ENCODE measurements at regions not wholly inside any gene's neighbourhood (a gene's known extent, or its start where the extent isn't known, plus 50 kb on each side); places are given as distances from the start of the nearest gene placed in this dataset.

DNA sequence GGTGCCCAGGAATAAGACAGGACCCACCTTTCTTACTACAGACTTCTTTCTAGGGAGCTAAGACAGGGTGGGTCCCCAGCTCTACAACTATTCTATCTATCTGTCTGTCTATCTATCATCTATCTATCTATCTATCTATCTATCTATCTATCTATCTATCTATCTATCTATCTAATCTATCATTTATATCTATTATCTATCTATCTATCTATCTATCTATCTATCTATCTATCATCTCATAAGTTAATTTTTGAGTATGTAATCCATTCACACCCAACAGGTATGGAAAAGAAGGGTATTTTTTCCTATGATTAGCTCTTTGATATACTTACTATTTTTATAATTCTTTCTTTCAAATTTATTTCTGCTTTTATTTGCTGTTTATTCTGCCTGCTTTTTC, 55.9 kb downstream of the BAMBI start:
- Histone ChIP-seq H3K9me3 (ENCODE audit: control insufficient read depth in 2 of 2, low read length in 2 of 2) (peaks cover 3 to 4% of the 10 kb centered on the region in 2 donors), H3K9ac (ENCODE audit: low read length in 2 of 2) (no peak overlapping the region), H3K27ac (ENCODE audit: low read length) (no peak overlapping the region), H3K4me1 (ENCODE audit: control insufficient read depth, insufficient read depth, low read length) (no peaks in the 10 kb centered on the region), H3K27me3 (ENCODE audit: control insufficient read depth in 1 of 2, insufficient read depth in 2 of 2, low read length in 2 of 2) (no peaks in the 10 kb centered on the region), H3K4me3 (ENCODE audit: low read length in 2 of 2) (no peak overlapping the region), H3K36me3 (ENCODE audit: control insufficient read depth in 2 of 2, insufficient read depth in 2 of 2, low read length in 2 of 2) (no peaks in the 10 kb centered on the region)

DNA sequence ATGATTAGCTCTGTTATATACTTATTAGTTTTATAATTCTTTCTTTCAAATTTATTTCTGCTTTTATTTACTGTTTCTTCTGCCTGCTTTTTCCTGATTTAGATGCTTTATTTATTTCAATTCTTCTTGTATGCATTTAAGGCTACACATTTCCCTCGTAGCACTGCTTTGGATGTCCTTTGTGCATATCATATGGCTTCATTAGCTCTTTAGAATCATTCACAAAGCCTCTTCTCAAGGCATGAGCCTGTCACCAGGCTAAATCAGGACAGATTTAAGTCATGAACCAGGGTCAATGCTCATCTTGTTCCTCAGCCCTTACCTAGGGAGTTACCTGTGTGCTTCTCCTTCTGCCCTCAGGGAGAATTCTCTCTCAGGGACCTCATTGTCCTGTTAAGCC, 56.3 kb downstream of the BAMBI start:
- H3K4me3 ChIP-seq (ENCODE audit: low read length in 2 of 2) = no peak overlapping the region
- peaks cover 3 to 4% of the 10 kb centered on the region in 2 donors for H3K9me3 ChIP-seq (ENCODE audit: control insufficient read depth in 2 of 2, low read length in 2 of 2)
- H3K9ac ChIP-seq (ENCODE audit: low read length in 2 of 2) = no peak overlapping the region
- no peak overlapping the region for H3K27ac ChIP-seq (ENCODE audit: low read length)
- no peaks in the 10 kb centered on the region for H3K27me3 ChIP-seq (ENCODE audit: control insufficient read depth in 1 of 2, insufficient read depth in 2 of 2, low read length in 2 of 2)
- H3K4me1 ChIP-seq (ENCODE audit: control insufficient read depth, insufficient read depth, low read length) = no peaks in the 10 kb centered on the region
- no peaks in the 10 kb centered on the region for H3K36me3 ChIP-seq (ENCODE audit: control insufficient read depth in 2 of 2, insufficient read depth in 2 of 2, low read length in 2 of 2)

DNA sequence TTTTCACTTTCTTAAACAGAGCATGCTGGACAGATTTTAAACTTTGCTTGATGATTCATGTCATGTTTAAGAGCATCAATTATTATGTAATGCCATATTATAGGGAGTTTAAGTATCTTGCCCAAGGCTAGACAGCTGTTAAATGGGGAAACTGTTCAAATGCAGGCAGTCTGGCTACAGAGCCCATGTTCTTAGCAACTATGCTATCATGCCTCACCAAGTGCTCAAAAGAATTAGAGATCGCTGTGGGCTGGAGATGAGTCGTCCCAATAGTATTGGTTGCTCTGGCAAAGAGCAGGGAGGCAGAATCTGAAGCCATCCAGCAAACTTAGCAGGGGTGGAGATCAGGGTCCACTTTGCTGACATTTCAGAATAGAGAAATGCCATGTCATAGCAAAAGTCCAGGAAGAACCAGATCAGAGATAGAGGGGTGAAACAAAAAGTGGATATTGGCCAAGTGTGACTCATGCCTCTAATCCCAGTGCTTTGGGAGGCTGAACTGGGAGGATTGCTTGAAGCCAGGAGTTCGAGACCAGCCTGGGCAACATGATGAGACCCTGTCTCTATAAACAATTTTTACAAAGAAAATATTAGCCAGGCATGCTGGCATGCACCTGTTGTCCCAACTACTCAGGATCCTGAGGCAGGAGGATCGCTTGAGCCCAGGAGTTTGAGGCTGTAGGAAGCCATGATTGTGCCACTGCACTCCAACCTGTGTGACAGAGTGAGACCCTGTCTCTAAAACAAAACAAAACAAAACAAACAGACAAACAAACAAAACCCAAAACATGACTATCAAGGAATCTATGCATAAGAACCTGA, 57.8 kb downstream of the BAMBI start:
- no peak overlapping the region for H3K27ac ChIP-seq (ENCODE audit: low read length)
- no peak overlapping the region for H3K4me3 ChIP-seq (ENCODE audit: low read length in 2 of 2)
- H3K9me3 ChIP-seq (ENCODE audit: control insufficient read depth in 2 of 2, low read length in 2 of 2) = peaks cover 3 to 4% of the 10 kb centered on the region in 2 donors
- H3K36me3 ChIP-seq (ENCODE audit: control insufficient read depth in 2 of 2, insufficient read depth in 2 of 2, low read length in 2 of 2) = no peaks in the 10 kb centered on the region
- H3K4me1 ChIP-seq (ENCODE audit: control insufficient read depth, insufficient read depth, low read length) = no peaks in the 10 kb centered on the region
- H3K9ac ChIP-seq (ENCODE audit: low read length in 2 of 2) = no peak overlapping the region
- no peaks in the 10 kb centered on the region for H3K27me3 ChIP-seq (ENCODE audit: control insufficient read depth in 1 of 2, insufficient read depth in 2 of 2, low read length in 2 of 2)

DNA sequence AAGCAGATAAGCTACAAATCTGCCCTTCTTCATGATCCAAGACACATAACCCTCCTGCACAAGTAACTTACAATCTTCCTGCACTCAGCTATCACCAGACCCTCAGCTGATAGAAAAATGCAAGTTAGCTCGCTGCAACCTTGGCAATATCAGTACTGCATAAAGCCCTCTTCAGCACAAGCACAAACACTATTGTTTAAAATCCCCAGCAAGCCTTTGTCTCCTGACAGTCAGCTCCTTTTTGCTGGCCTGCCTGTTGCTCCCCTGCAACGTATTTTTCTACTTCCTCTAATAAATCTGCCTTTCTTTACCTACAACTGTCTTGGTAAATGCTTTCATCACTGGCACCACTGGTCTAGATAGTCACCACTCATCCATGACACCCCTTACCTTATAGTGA, 59.8 kb downstream of the BAMBI start:
- no peaks in the 10 kb centered on the region for H3K36me3 ChIP-seq (ENCODE audit: control insufficient read depth in 2 of 2, insufficient read depth in 2 of 2, low read length in 2 of 2)

DNA sequence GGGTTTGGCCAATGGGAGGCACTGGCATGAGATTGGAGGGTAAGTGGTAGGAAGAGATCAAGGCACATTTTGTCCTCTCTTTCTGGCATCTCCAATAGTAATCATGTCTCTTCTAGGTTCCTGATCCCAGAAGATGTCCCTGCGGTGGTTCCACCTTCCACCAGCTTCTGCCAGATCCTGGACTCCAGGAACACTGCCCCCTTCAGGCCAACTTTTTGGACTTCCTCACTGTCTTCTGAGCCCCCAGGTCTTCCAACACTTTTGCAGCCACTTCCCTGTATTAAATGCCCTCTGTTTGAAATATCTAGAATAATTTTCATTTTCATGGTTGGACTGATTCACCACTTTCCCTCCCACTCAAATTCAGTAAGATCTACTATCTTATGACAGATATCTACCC, 60.9 kb downstream of the BAMBI start:
- no peak overlapping the region for H3K4me3 ChIP-seq (ENCODE audit: low read length in 2 of 2)
- H3K9ac ChIP-seq (ENCODE audit: low read length in 2 of 2) = no peak overlapping the region
- H3K9me3 ChIP-seq (ENCODE audit: control insufficient read depth in 2 of 2, low read length in 2 of 2) = peaks cover 3 to 4% of the 10 kb centered on the region in 2 donors
- no peak overlapping the region for H3K27ac ChIP-seq (ENCODE audit: low read length)
- H3K36me3 ChIP-seq (ENCODE audit: control insufficient read depth in 2 of 2, insufficient read depth in 2 of 2, low read length in 2 of 2) = no peaks in the 10 kb centered on the region
- H3K27me3 ChIP-seq (ENCODE audit: control insufficient read depth in 1 of 2, insufficient read depth in 2 of 2, low read length in 2 of 2) = peaks cover 0 to 4% of the 10 kb centered on the region in 2 donors
- H3K4me1 ChIP-seq (ENCODE audit: control insufficient read depth, insufficient read depth, low read length) = no peaks in the 10 kb centered on the region

More for the DNA sequence above, 59.8 kb downstream of the BAMBI start:
- peaks cover 0 to 4% of the 10 kb centered on the region in 2 donors for H3K27me3 ChIP-seq (ENCODE audit: control insufficient read depth in 1 of 2, insufficient read depth in 2 of 2, low read length in 2 of 2)
- peaks cover 3 to 4% of the 10 kb centered on the region in 2 donors for H3K9me3 ChIP-seq (ENCODE audit: control insufficient read depth in 2 of 2, low read length in 2 of 2)
- no peak overlapping the region for H3K27ac ChIP-seq (ENCODE audit: low read length)
- no peak overlapping the region for H3K9ac ChIP-seq (ENCODE audit: low read length in 2 of 2)
- no peaks in the 10 kb centered on the region for H3K4me1 ChIP-seq (ENCODE audit: control insufficient read depth, insufficient read depth, low read length)
- H3K4me3 ChIP-seq (ENCODE audit: low read length in 2 of 2) = no peak overlapping the region

DNA sequence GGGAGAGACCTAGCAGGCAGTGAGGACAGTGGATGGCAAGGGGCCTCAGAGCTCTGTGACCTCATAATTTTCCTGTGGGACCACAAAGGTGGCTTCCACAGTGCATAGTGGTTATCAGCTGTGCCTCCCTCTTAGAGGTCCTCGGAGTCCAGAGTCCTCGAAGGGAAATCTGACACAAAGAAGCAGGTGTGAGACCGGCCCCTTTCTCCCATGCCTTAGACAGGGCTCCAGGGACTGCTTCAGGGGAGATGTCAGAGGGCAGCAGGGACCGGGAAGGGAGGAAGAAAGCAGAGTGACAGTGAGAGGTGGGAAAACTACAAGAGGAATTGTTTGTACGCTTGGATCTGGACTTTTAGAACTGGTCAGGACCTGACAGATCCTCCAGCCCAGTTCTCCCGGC, 66.3 kb downstream of the BAMBI start:
- H3K27ac ChIP-seq (ENCODE audit: low read length) = no peak overlapping the region
- H3K9ac ChIP-seq (ENCODE audit: low read length in 2 of 2) = no peak overlapping the region

DNA sequence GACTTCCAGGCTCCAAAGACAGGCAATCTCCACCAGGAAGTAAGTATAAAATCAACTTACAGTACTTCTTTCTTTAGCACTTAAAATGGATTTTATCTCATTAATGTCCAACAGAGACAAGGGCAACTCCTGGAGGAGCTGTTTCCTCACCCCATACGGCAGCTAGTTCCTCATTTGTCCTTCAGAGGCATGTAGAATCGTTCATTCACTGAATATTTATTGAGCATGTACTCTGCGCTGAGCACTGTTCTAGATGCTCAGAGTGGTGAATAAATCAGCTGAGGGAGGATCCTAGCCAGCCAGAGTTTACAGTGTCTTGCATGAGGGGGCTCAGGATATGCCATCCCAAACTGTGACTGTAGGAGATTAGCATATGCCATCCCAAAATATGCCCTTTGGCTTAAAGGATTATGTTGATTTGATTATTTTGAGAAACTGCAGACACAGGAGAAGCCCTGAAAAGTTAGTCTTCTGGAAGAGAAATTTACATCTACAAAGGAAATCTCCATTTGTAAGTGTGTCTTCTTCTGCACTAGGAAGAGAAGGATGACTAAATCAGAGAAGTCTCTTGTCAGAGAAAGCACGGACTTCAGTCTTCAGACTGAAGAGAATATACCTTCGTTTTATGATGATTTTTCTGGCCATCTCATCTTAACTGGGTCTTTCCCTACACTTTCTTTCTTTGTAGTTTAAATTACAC, 66.9 kb downstream of the BAMBI start:
- H3K27me3 ChIP-seq (ENCODE audit: control insufficient read depth in 1 of 2, insufficient read depth in 2 of 2, low read length in 2 of 2) = peaks cover 0 to 4% of the 10 kb centered on the region in 2 donors
- H3K9ac ChIP-seq (ENCODE audit: low read length in 2 of 2) = no peak overlapping the region
- no peaks in the 10 kb centered on the region for H3K36me3 ChIP-seq (ENCODE audit: control insufficient read depth in 2 of 2, insufficient read depth in 2 of 2, low read length in 2 of 2)
- no peaks in the 10 kb centered on the region for H3K4me1 ChIP-seq (ENCODE audit: control insufficient read depth, insufficient read depth, low read length)
- H3K9me3 ChIP-seq (ENCODE audit: control insufficient read depth in 2 of 2, low read length in 2 of 2) = no peaks in the 10 kb centered on the region
- no peak overlapping the region for H3K4me3 ChIP-seq (ENCODE audit: low read length in 2 of 2)
- no peak overlapping the region for H3K27ac ChIP-seq (ENCODE audit: low read length)

More for the DNA sequence above, 66.3 kb downstream of the BAMBI start:
- Histone ChIP-seq H3K36me3 (ENCODE audit: control insufficient read depth in 2 of 2, insufficient read depth in 2 of 2, low read length in 2 of 2) (no peaks in the 10 kb centered on the region), H3K4me1 (ENCODE audit: control insufficient read depth, insufficient read depth, low read length) (no peaks in the 10 kb centered on the region), H3K9me3 (ENCODE audit: control insufficient read depth in 2 of 2, low read length in 2 of 2) (no peaks in the 10 kb centered on the region), H3K4me3 (ENCODE audit: low read length in 2 of 2) (no peak overlapping the region), H3K27me3 (ENCODE audit: control insufficient read depth in 1 of 2, insufficient read depth in 2 of 2, low read length in 2 of 2) (peaks cover 0 to 4% of the 10 kb centered on the region in 2 donors)

DNA sequence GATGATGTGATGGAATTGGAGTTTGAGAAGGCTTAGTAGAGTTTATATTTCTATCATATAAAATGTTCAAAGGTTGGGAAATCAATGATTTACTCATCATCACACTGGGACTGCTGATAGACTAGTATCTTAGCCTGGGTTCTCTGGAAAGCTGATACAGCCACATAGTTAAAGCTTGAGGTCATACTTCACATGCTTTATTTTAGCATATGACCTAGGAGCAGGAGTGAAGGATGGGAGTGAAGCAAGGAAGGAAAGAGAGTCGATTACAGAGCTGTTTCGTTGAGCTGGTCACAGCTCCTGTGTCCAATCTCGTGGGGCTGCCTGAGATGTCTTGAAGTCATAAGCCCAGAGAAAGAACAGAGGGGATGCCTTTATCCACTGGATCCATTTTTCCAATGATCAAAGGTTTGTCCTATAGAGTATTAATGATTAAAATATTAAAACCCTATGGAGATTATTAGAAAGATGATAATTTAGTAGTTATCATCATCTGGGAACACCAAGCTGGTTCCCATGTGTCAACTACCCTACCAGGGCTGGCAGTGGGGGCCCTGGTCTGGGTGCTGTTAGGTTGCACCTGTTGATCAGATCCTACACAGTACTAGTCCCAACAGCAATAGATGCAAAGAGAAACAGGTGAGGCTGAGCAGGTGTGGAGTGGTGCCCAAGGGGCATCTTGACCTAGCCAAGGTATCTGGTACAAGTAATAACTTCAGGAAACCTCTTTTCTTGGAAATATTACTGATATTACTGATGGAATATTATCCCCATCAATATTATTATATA, 77.8 kb downstream of the BAMBI start:
- no peaks in the 10 kb centered on the region for H3K27me3 ChIP-seq (ENCODE audit: control insufficient read depth in 1 of 2, insufficient read depth in 2 of 2, low read length in 2 of 2)
- H3K4me3 ChIP-seq (ENCODE audit: low read length in 2 of 2) = no peak overlapping the region
- no peaks in the 10 kb centered on the region for H3K9me3 ChIP-seq (ENCODE audit: control insufficient read depth in 2 of 2, low read length in 2 of 2)

DNA sequence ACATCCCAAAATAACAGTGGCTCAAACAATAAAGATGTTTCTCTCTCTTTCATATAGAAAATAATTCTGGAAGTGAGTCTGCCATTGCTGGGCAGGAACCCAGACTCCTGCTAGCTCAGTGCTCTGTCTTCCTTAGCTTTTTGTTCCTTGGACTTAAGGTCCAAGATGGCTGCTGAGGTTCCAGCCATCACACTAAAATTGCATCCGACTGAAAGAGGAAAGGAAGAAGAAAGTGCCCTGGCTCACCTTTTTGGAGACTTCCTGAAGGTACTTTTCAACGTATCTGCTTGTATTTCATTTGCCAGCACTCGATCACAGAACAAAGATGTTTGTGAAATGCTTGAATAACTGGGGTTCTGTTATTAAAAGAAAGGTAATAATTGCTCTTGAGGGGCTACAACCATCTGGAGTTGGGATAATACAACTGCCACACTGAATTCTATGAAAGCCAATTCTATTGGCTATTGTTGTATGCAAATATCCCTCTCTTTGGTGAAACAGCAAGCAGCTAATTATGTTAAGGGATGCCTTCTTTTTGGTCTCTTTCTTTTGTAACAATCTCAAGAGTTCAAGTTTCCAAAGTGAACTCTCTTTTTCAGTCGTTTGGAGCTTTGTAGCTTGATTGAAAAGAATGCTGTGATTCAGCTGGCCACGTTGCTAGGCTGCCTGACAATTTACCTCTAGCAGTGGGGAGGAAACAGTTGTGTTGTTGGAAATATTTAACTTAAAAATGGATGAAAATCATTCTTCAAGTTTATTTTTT, 83.9 kb downstream of the BAMBI start:
- Histone ChIP-seq H3K27ac (ENCODE audit: low read length) (no peak overlapping the region), H3K27me3 (ENCODE audit: control insufficient read depth in 1 of 2, insufficient read depth in 2 of 2, low read length in 2 of 2) (peaks cover 0 to 2% of the 10 kb centered on the region in 2 donors), H3K36me3 (ENCODE audit: control insufficient read depth in 2 of 2, insufficient read depth in 2 of 2, low read length in 2 of 2) (no peaks in the 10 kb centered on the region), H3K9me3 (ENCODE audit: control insufficient read depth in 2 of 2, low read length in 2 of 2) (no peaks in the 10 kb centered on the region), H3K4me3 (ENCODE audit: low read length in 2 of 2) (no peak overlapping the region), H3K9ac (ENCODE audit: low read length in 2 of 2) (no peak overlapping the region), H3K4me1 (ENCODE audit: control insufficient read depth, insufficient read depth, low read length) (no peaks in the 10 kb centered on the region)

More for the DNA sequence above, 77.8 kb downstream of the BAMBI start:
- Histone ChIP-seq H3K36me3 (ENCODE audit: control insufficient read depth in 2 of 2, insufficient read depth in 2 of 2, low read length in 2 of 2) (no peaks in the 10 kb centered on the region), H3K9ac (ENCODE audit: low read length in 2 of 2) (no peak overlapping the region), H3K27ac (ENCODE audit: low read length) (no peak overlapping the region), H3K4me1 (ENCODE audit: control insufficient read depth, insufficient read depth, low read length) (no peaks in the 10 kb centered on the region)
